Endothelial cell of umbilical vein (primary cell): ENCODE measurements at regions not wholly inside any gene's neighbourhood (a gene's known extent, or its start where the extent isn't known, plus 50 kb on each side); places are given as distances from the start of the nearest gene placed in this dataset.

ENCODE experiments used
- BruUV-seq: library from RNA; stranded (reverse); fragments of 400-500 nt; replicated peaks from 2 replicates; lab custom pipeline; 2021; lab: Mats Ljungman, UMichigan
- CTCF ChIA-PET: fragments of 300-600, 350-600 bp; sonication (Branson Sonifier 250); formaldehyde crosslinking; loops from one replicate; lab custom pipeline; 2021; ENCODE audit warnings: antibody characterized with exemption, inconsistent platforms; lab: Charles Lee
- POLR2A ChIA-PET: fragments of 300-600, 350-600 bp; sonication (Branson Sonifier 250); formaldehyde crosslinking; loops from one replicate; lab custom pipeline; 2021; ENCODE audit warnings: antibody characterized with exemption, inconsistent platforms; lab: Charles Lee
- DNase-seq: peaks from one replicate; pipeline ENCODE4 v3.0.0-alpha.2; 2011; ENCODE audit warnings: low read depth, low spot score
- FAIRE-seq: peaks from 2 replicates; lab custom pipeline; 2011; peaks lifted over from hg19 to GRCh38; lab: Jason Lieb, UNC
- H2AFZ ChIP-seq: 2 replicates; pipeline ENCODE4 v1.6.0; 2012; ENCODE audit warnings: low read depth, low read length, control low read depth, inconsistent platforms
- H3K27ac ChIP-seq: 2 replicates; pipeline ENCODE4 v1.5.1; 2011; ENCODE audit warnings: low read depth, mild to moderate bottlenecking, control low read depth, low read length, moderate library complexity; ENCODE audit not compliant: insufficient read depth
- H3K27me3 ChIP-seq, 2 experiments: 2 replicates each; pipeline versions ENCODE4 v1.6.0 to v1.6.1; 2011; ENCODE audit warnings: low read length in 2 of 2, mixed read lengths in 1 of 2; ENCODE audit not compliant: control insufficient read depth in 2 of 2, insufficient read depth in 2 of 2
- H3K36me3 ChIP-seq, 2 experiments: 2 replicates in 1 of 2; 3 replicates in 1 of 2; pipeline ENCODE4 v1.5.1; 2011; ENCODE audit warnings: low read length in 2 of 2, mild to moderate bottlenecking in 1 of 2, moderate library complexity in 1 of 2; ENCODE audit not compliant: control insufficient read depth in 2 of 2, insufficient read depth in 2 of 2; ENCODE audit errors: extremely low read depth in 1 of 2
- H3K4me1 ChIP-seq: 3 replicates; pipeline ENCODE4 v1.5.1; 2011; ENCODE audit warnings: mild to moderate bottlenecking, low read length; ENCODE audit not compliant: control insufficient read depth, insufficient read depth; ENCODE audit errors: extremely low read depth
- H3K4me2 ChIP-seq: 2 replicates; pipeline ENCODE4 v1.6.1; 2011; ENCODE audit warnings: low read length, control low read depth, mixed read lengths; ENCODE audit not compliant: insufficient read depth
- H3K4me3 ChIP-seq, 3 experiments: fragments of 200-600 bp in 1 of 3; sonication (generic), shearing (Covaris generic) in 1 of 3; replicated peaks in 1 of 3; 2 replicates each; pipeline ENCODE4 v1.5.1; 2011 to 2016; ENCODE audit warnings: control low read depth in 3 of 3, low read length in 3 of 3, mild to moderate bottlenecking in 2 of 3, inconsistent platforms in 1 of 3, low read depth in 1 of 3, moderate library complexity in 1 of 3; ENCODE audit not compliant: insufficient read depth in 1 of 3
- H3K79me2 ChIP-seq: 2 replicates; pipeline ENCODE4 v1.6.0; 2012; ENCODE audit warnings: low read length, inconsistent platforms; ENCODE audit not compliant: control insufficient read depth, insufficient read depth
- H3K9ac ChIP-seq: replicated peaks from 2 replicates; pipeline ENCODE3; 2011; ENCODE audit warnings: low read length, control low read depth; ENCODE audit not compliant: insufficient read depth; ENCODE audit errors: extremely low read depth
- H3K9me1 ChIP-seq: replicated peaks from 3 replicates; pipeline ENCODE4 v1.6.0; 2011; ENCODE audit warnings: mild to moderate bottlenecking, low read length; ENCODE audit not compliant: control insufficient read depth, insufficient read depth; ENCODE audit errors: extremely low read depth
- H3K9me3 ChIP-seq: replicated peaks from 2 replicates; pipeline ENCODE4 v1.5.1; 2012; ENCODE audit warnings: low read length, inconsistent platforms; ENCODE audit not compliant: control insufficient read depth, insufficient read depth
- H4K20me1 ChIP-seq: replicated peaks from 2 replicates; pipeline ENCODE3; 2011; ENCODE audit warnings: mild to moderate bottlenecking, low read length; ENCODE audit not compliant: control insufficient read depth, insufficient read depth; ENCODE audit errors: extremely low read depth
- EZH2 ChIP-seq: IDR thresholded peaks from 2 replicates; pipeline ENCODE4 v1.6.1; 2012; ENCODE audit warnings: borderline replicate concordance, low read depth, mild to moderate bottlenecking, moderate library complexity, low read length, inconsistent platforms; ENCODE audit not compliant: severe bottlenecking
- FOS ChIP-seq: IDR thresholded peaks from 2 replicates; pipeline ENCODE4 v1.6.1; 2011; ENCODE audit warnings: mild to moderate bottlenecking, low read length, moderate library complexity, borderline replicate concordance; ENCODE audit not compliant: insufficient read depth
- GATA2 ChIP-seq: IDR thresholded peaks from 2 replicates; pipeline ENCODE4 v1.7.0; 2011; ENCODE audit warnings: low read depth, mild to moderate bottlenecking, moderate library complexity, mixed read lengths, low read length; ENCODE audit not compliant: insufficient read length, insufficient read depth
- JUN ChIP-seq: IDR thresholded peaks from 2 replicates; pipeline ENCODE4 v1.6.1; 2011; ENCODE audit warnings: borderline replicate concordance, low read depth; ENCODE audit not compliant: insufficient read length, insufficient read depth
- MYC ChIP-seq: IDR thresholded peaks from one replicate; pipeline ENCODE4 v1.6.1; 2011; ENCODE audit warnings: mild to moderate bottlenecking, low read depth, low read length
- POLR2A ChIP-seq: IDR thresholded peaks from 2 replicates; pipeline ENCODE4 v1.6.1; 2012; ENCODE audit warnings: low read depth, mild to moderate bottlenecking, control low read depth, low read length
- POLR2AphosphoS5 ChIP-seq: IDR thresholded peaks from 2 replicates; pipeline ENCODE4 v1.6.1; 2012; ENCODE audit warnings: low read depth, mild to moderate bottlenecking, control low read depth, low read length, moderate library complexity; ENCODE audit not compliant: insufficient read depth
- dilution Hi-C: fragments of 300-500 bp; cut with MboI; formaldehyde crosslinking; loops from one replicate; pipeline ENCODE4 v1.15.0; 2019; ENCODE audit warnings: low sequenced_read_pairs; ENCODE audit not compliant: extremely low pct_ligation_motif_present
- intact Hi-C: fragments of 100-400 bp; cut with micrococcal nuclease; formaldehyde crosslinking; loops from one replicate; pipeline ENCODE4 v1.10.0; 2022
- TF ChIP-seq, protein P1 (sequence below): IDR thresholded peaks from 2 replicates; pipeline ENCODE4 v1.6.1; 2011; ENCODE audit not compliant: insufficient read depth, insufficient read length
- TF ChIP-seq, protein P2 (sequence below), 2 donors: IDR thresholded peaks; 1 replicate in 1 of 2; 2 replicates in 1 of 2; pipeline ENCODE4 v1.5.1; 2011; ENCODE audit warnings: low read length in 2 of 2, mild to moderate bottlenecking in 2 of 2, moderate library complexity in 2 of 2, control low read depth in 1 of 2, inconsistent platforms in 1 of 2, low read depth in 1 of 2; ENCODE audit not compliant: insufficient read depth in 1 of 2; ENCODE audit errors: extremely low read depth in 1 of 2

DNA sequence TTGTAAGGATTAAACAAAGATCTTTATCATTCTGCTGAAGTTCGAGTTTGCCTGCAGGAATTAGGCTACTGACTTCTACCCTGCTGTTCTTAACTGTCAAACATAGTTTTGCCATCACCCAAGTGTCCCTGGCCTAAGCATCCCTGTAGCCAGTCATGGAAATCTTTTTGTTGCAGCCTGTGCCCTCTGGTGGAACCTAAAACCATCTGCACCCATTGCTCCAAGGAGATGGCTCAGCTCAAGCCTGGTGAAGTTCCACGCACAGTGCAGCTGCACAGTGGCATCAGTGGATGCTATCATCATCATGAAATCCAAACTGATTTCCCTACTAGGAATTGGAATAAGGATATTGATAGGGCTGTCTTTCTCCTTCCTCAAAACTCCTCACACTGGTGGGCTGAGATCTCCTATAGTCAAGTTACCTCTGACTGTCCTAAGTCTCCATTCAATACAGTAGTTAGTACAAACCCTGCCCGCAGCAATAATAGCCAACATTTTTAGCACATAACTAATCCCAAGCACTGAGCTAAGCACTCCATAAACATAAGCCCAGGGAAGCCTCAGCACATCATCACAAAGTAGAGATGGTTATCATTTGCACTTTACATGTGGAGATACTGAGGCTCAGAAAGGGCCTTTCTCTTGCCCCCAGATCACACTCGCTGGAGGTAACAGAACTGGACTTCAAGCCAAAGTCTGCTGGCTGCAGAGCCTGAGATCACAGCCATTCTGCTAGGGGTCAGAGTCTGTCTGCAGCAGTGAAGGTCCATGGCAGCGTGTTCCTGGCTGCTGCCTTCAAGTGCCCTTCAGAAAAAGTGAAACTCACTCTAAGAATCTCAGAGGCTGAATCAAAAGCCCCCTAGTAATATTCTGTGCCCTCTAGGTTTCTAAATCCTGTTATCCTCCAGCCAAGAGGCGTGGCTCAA is 77.2 kb upstream of the MC3R start:
- Histone ChIP-seq H3K36me3 (no peaks in the 10 kb centered on the region), H3K9me1 (no peaks in the 10 kb centered on the region), H3K27ac (no peak overlapping the region), H3K4me2 (no peak overlapping the region), H3K9me3 (no peaks in the 10 kb centered on the region), H3K79me2 (no peaks in the 10 kb centered on the region), H4K20me1 (no peaks in the 10 kb centered on the region), H2AFZ (no peak overlapping the region), H3K9ac (no peak overlapping the region), H3K27me3 (no peaks in the 10 kb centered on the region), H3K4me3 (no peak overlapping the region), H3K4me1 (no peaks in the 10 kb centered on the region)
- dilution Hi-C loops, result no loop called here
- TF ChIP-seq, protein P1, sequence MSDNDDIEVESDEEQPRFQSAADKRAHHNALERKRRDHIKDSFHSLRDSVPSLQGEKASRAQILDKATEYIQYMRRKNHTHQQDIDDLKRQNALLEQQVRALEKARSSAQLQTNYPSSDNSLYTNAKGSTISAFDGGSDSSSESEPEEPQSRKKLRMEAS, result no peak
- TF ChIP-seq FOS (no peak), MYC (no peak), GATA2 (no peak), EZH2 (no peak), JUN (no peak), POLR2AphosphoS5 (no peak), POLR2A (no peak)
- TF ChIP-seq, protein P2, sequence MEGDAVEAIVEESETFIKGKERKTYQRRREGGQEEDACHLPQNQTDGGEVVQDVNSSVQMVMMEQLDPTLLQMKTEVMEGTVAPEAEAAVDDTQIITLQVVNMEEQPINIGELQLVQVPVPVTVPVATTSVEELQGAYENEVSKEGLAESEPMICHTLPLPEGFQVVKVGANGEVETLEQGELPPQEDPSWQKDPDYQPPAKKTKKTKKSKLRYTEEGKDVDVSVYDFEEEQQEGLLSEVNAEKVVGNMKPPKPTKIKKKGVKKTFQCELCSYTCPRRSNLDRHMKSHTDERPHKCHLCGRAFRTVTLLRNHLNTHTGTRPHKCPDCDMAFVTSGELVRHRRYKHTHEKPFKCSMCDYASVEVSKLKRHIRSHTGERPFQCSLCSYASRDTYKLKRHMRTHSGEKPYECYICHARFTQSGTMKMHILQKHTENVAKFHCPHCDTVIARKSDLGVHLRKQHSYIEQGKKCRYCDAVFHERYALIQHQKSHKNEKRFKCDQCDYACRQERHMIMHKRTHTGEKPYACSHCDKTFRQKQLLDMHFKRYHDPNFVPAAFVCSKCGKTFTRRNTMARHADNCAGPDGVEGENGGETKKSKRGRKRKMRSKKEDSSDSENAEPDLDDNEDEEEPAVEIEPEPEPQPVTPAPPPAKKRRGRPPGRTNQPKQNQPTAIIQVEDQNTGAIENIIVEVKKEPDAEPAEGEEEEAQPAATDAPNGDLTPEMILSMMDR (IDR thresholded peaks at IDR 0.05; ENCODE audit: extremely low read depth in 1 of 2, insufficient read depth in 1 of 2, low read depth in 1 of 2, low read length in 2 of 2), result no peak
- ChIA-PET CTCF (no interaction called here), POLR2A (no interaction called here)
- intact Hi-C loops, result no loop called here
- no TSS peak for BruUV-seq
- DNase-seq, result no peak
- no peak for FAIRE-seq
